ENCODE measurements at regions not wholly inside any gene's neighbourhood (a gene's known extent, or its start where the extent isn't known, plus 50 kb on each side); places are given as distances from the start of the nearest gene placed in this dataset.

GRCh38 chr15:81473177-81473576, 99.2 kb upstream of the TMC3 start:
- DNase-seq = no peak

GRCh38 chr15:81471151-81471550, 97.1 kb upstream of the TMC3 start:
- no peak for DNase-seq

DNA sequence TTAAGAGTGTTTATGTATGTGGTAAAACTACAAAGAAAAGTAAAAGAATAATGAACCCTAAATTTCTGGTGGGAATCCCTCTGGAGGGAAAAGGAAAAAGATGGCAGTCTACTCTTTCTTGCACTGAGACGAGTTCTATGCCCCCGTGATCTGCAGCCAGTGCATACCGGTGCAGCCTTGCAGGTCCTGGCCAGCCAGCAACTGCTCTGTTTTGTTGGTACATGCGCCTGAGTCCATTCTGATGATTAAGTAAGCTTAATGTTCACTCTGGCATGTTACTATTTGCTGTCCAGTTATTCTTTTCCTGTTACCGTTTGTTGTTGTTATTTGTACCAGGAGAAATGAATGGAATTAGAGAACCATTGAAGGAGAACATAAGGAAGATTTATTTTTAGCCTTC, 95.1 kb upstream of the TMC3 start:
- DNase-seq = no peak

DNA sequence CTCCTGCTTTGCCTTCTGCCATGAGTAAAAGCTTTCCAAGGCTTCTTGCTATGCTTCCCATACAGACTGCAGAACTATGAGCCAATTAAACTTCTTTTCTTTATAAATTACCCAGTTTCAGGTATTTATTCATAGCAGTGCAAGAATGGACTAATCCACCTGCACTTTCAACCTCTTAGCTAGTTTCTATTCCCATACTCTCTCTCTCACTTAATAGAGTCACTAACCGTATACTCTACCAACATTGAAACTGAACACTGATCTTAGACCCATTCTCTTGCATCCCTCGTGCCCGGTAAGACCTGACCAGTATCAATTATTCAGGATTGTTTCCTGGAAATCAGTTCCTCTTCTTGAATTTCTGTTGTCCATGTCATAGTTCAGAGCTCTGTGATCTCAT, 92.7 kb upstream of the TMC3 start:
- no peak for DNase-seq

DNA sequence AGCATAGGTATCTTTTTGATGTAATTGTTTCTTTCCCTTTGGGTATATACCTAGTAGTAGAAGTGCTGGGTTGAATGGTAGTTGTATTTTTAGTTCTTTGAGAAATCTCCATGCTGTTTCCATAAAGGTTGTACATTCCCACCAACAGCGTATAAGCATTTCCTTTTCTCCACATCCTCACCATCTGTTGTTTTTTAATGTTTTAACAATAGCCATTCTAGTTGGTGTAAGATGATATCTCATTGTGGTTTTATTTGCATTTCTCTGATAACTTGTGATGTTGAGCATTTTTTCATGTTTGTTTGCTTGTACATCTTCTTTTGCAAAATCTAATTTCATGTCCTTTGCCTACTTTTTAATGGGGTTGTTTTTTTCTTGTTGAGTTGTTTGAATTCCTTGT, 80.0 kb upstream of the TMC3 start:
- DNase-seq = no peak

DNA sequence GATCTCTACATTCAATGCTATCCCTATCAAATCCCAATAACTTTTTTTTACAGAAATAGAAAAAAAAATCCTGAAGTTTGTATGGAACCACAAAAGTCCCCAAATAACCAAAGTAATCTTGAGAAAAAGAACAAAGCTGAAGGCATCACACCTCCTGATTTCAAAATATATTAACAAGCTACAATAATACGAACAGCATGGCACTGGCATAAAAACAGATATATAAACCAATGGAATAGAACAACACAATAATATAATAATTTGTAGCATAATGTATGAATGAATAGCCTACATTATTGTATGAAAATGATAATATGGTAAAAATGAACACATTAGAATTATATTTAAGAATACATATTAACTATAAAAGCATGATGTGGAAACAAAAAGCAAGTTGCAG, 76.7 kb upstream of the TMC3 start:
- no peak for DNase-seq

DNA sequence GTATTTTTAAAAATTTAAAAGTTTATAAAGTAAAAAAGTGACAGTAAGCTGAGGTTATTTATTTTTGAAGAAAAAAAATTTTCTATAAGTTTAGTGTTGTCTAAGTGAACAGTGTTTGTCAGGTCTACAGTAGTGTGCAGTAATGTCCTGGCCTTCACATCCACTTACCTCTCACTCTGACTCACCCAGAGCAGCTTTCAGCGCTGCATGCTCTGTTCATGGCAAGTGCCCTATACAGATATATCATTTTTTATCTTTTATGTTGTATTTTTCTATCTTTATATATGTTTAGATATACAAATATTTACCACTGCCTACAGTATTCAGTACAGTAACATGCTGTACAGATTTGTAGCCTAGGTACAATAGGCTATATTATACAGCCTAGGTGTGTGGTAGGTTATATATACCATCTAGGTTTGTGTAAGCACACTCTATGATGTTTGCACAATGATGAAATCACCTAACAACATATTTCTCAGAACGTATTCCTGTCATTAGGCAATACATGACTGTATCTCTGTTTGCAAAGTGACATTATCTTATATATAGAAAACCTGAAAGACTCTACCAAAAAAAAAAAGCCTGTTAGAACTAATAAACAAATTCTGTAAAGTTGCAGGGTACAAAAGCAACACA, 75.9 kb upstream of the TMC3 start:
- DNase-seq = no peak

- no peak for DNase-seq
Observed at GRCh38 chr15:81443040-81443820, 69.2 kb upstream of the TMC3 start.

- DNase-seq = no peak
Observed at GRCh38 chr15:81442454-81442853, 68.4 kb upstream of the TMC3 start.

GRCh38 chr15:81434851-81435250, 60.8 kb upstream of the TMC3 start:
- DNase-seq = no peak

DNA sequence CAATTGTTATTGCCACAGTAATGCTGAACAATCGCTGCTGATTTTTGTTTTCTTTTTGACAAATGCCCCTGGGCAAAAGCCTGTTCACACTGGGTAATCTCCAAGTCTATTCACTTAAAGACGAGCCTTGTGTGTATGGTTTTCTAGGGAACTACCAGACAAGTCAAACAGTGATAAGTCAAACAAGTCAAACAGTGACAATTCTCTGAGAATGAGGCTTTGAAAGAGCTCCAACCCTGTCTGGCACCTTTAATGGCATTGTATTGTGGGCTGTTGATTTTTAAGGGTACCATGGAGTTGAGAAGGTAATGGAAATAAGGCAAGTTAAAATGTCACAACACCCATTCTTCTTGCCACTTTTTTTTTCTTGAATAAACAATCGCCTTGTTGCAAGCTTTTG, 59.4 kb upstream of the TMC3 start:
- DNase-seq = no peak

DNA sequence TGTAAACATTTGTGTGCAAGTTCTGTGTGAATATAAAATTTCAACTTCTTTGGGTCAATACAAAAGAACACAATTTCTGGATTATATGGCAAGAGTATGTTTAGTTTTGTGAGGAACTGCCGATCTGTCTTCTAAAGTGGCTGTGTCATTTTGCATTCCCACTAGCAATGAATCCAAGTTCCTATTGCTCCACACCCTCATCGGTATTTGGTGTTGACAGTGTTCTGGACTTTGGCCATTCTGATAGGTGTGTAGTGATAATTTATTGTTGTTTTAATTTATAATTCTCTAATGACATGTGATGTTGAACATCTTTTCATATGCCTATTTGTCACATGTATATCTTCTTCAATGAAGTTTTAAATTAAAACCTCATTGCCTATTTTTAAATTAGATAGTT, 58.2 kb upstream of the TMC3 start:
- DNase-seq = peak; percentile 20

DNA sequence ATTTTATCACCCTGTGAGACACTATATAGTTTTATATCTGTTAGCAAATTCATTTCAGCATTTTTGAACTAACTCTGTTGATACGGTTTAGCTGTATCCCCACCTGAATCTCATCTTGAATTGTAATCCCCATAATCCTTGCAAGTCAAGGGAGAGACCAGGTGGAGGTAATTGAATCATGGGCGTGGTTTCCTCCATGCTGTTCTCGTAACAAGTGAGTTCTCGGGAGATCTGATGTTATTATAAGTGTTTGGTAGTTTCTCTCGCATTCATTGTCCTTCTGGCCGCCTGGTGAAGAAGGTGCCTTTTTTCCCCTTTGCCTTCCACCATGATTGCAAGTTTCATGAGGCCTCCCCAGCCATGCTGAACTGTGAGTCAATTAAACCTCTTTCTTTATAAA, 53.2 kb upstream of the TMC3 start:
- DNase-seq = no peak

- no peak for DNase-seq
Observed at GRCh38 chr15:81425905-81426304, 51.9 kb upstream of the TMC3 start.
